ENCODE measurements at regions not wholly inside any gene's neighbourhood (a gene's known extent, or its start where the extent isn't known, plus 50 kb on each side); places are given as distances from the start of the nearest gene placed in this dataset.

DNA sequence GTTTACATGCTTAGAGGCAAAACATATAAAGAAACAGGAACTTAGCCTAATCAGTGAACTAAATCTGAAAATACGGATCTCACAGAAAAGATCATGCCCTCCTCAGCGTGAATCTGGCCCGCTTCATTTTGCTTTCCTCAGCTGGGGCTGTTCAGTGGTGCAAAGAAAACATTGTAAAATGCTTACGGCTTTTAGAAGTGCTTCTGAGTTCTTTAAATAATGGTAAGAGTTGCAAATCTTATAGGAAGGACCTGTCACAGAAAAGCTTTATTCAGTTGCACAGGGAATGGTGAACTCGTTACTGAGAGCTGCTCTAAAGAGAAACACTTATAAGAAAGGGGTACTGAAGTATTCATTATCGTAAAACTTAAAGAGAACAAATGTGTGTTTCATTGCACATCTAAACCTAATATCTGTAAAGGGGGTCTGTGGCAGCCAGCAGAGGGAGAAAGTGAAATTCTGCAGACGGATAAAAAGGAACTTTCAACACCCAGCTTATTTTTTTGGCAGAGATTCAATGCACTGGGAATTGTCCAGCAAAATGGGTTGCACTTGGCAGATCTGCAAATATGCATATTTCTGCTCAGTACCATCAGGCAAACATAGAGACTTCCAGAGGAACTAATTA is 139.2 kb upstream of the ANK2 start:
- TF ChIP-seq POLR2A (IDR thresholded peaks at IDR 0.05), result no peak
- TF ChIP-seq CTCF (IDR thresholded peaks at IDR 0.05), result peak; percentile 17 to 53 (median 46)

All from gastroesophageal sphincter (tissue), 3 donors.